GM20000 (cell line): ENCODE measurements at regions not wholly inside any gene's neighbourhood (a gene's known extent, or its start where the extent isn't known, plus 50 kb on each side); places are given as distances from the start of the nearest gene placed in this dataset.

ENCODE experiments used
- DNase-seq: peaks from one replicate; pipeline ENCODE4 v3.0.0; 2012; ENCODE audit warnings: low spot score
- TF ChIP-seq, protein P1 (sequence below): IDR thresholded peaks from 2 replicates; pipeline ENCODE4 v1.5.1; 2012; ENCODE audit warnings: mild to moderate bottlenecking, control low read depth; ENCODE audit errors: extremely low read depth, missing control alignments

DNA sequence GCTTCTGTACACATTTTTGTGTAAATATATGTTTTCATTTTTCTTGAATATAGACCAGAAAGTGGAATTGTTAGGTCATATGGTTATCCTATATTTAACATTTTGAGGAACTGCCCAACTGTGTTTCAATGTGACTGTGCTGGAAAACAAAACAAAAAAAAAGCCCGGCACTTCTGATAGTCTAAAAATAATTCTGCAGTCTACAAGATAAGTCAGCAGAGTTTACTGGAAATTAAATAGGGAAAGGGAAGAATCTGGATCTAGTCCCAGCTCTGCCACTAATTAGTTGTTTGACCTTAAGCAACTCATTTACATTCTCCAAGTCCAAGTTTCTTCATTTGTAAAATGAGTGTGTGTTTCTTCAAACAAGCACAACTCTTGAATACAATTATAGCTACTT lies 869.1 kb upstream of the B3GALT2 start:
- TF ChIP-seq, protein P1, sequence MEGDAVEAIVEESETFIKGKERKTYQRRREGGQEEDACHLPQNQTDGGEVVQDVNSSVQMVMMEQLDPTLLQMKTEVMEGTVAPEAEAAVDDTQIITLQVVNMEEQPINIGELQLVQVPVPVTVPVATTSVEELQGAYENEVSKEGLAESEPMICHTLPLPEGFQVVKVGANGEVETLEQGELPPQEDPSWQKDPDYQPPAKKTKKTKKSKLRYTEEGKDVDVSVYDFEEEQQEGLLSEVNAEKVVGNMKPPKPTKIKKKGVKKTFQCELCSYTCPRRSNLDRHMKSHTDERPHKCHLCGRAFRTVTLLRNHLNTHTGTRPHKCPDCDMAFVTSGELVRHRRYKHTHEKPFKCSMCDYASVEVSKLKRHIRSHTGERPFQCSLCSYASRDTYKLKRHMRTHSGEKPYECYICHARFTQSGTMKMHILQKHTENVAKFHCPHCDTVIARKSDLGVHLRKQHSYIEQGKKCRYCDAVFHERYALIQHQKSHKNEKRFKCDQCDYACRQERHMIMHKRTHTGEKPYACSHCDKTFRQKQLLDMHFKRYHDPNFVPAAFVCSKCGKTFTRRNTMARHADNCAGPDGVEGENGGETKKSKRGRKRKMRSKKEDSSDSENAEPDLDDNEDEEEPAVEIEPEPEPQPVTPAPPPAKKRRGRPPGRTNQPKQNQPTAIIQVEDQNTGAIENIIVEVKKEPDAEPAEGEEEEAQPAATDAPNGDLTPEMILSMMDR: no peak
- no peak for DNase-seq

DNA sequence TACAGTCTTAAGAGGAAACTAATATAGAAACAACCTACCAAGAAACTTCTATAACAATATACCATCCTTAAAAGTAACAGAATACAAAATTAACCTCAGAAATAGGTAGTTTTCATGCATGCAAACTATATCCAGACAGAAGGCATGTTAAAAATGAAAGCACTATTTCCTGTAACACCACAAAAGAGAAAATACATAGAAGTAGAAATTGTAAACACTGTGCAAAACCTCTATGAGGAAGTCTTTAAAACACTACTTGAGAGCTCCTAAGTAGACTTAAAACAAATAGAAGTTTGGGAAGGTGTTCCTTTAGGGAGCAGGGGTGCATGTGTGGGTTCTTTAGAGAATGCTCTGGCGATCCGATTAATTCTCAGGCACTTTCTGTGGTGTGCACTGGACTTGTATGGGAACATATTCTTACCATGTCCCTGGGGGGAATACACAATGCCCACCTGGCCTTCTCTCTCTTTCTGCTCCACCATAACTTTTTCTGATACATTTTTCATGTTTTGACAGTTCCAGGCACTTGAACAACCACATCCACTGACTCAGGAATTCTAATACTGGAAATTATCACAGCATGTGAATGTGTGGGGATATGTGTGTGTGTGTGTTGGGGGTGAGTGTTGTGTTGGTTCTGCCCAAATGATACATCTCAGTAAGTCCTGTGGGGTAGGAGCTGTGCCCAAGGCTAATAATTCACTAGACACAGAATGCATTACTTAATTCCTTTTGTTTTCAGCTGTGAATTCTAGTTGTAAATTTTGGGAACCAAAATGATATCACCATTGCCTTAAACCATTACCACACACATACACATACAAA lies 866.3 kb upstream of the B3GALT2 start:
- DNase-seq: no peak
- TF ChIP-seq, protein P1: no peak

DNA sequence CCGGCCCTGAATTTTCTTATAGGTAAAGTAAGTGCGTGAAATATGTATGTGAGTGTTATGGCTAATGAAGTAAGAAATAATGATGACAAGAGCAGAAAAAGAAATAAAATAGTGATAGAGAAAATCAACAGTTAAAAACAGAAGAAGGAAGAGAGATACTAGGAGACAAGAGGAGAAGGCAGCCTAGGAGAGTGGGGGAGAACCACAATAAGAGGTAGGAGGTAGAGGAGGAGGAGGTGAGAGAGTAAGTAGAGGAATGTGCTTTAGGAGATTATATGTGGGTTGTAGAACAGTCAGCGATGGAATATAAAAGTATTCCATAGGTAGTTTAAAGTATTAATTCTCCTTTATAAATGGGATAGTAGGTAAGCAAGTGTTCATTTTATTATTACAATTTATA lies 861.5 kb upstream of the B3GALT2 start:
- TF ChIP-seq, protein P1: no peak
- no peak for DNase-seq

DNA sequence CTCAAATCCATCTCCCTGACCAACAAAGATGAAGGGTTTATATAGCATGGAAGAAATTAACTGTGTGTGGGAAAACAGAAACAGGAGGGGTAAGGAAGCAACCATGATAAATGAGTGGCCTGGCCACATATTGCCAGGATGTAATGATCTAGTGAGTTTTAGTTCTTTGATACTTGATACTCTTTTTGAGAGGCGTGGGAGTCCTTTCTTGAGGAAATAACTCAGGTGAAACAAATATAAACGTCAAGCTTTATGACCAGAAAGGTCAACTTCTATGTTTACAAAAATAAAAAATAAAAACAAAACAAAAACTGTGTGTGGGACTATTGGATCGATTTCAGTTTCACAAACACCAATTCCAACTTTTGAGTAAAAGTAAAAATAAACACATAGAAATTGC lies 860.8 kb upstream of the B3GALT2 start:
- DNase-seq: no peak
- TF ChIP-seq, protein P1: no peak

DNA sequence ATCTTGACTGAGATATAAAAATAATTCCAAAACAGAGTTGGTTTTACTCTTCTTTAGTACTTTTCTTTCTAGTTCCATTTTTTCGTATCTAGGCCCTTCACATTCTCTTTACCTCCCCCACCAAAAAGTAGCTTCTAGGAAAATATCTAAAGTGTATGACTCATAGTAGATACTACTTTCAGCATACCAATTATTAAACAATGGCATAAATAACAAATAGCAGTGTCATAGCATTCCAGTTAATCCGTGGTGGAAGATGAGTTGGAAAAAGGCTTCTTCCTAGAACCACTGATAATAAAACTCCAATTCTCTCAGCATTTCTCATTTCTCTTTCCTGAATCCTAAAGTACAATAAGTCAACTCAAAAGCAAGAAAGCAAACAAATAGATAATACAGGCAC lies 859.0 kb upstream of the B3GALT2 start:
- TF ChIP-seq, protein P1: no peak
- no peak for DNase-seq

DNA sequence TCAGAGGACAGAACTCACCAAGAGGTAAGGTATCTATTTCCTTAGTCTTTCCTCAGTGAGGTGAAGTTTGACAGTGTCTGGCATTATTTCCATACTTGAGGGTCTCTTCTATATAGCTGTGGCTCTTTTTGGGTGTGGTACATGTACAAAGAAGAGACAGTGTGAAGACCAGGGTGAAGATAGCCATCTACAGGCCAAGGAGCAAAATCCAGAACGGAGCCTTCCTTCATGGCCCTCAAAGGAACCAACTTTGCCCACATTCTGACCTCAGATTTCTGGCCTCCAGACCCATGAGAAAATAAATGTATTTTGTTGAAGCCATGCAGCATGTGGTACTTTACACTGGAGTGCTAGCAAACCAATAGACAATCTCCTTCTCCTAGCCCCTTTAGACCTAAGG lies 858.5 kb upstream of the B3GALT2 start:
- TF ChIP-seq, protein P1: no peak
- no peak for DNase-seq

DNA sequence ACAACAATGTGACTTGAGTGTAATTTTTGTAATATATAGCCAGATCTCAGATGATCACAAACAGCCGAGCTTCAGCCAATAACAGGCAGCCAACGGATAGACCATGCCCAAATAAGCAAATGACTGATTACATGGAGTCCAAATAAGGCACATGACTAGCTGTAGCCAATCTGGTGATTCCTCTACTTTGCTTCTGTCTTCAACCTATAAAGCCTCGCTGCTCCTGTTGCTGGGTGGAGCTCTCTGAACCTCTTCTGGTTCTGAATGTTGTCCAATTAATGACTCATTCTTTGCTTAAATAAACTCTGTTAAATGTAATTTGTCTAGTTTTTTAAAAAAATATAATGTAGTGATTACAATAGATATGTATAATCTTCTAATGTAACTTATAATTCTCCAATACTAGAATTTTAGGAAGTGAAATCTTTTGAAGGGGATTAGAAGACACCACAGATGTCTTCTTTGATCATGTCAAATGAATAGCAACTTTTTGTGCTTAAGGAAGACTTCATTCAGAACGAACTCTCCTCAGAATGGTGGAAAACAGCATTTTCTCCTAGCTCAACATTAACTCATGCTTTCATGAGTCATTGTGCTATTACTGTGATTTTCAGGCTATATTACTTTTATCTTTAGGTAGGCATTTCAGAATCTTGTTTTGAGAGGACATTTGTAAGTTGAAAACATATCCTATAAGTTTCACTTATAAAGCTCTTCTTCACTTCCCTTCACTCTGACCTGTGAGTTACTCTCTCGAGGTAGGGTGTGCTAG lies 857.8 kb upstream of the B3GALT2 start:
- no peak for DNase-seq
- TF ChIP-seq, protein P1: no peak
